ENCODE measurements at regions not wholly inside any gene's neighbourhood (a gene's known extent, or its start where the extent isn't known, plus 50 kb on each side); places are given as distances from the start of the nearest gene placed in this dataset.

DNA sequence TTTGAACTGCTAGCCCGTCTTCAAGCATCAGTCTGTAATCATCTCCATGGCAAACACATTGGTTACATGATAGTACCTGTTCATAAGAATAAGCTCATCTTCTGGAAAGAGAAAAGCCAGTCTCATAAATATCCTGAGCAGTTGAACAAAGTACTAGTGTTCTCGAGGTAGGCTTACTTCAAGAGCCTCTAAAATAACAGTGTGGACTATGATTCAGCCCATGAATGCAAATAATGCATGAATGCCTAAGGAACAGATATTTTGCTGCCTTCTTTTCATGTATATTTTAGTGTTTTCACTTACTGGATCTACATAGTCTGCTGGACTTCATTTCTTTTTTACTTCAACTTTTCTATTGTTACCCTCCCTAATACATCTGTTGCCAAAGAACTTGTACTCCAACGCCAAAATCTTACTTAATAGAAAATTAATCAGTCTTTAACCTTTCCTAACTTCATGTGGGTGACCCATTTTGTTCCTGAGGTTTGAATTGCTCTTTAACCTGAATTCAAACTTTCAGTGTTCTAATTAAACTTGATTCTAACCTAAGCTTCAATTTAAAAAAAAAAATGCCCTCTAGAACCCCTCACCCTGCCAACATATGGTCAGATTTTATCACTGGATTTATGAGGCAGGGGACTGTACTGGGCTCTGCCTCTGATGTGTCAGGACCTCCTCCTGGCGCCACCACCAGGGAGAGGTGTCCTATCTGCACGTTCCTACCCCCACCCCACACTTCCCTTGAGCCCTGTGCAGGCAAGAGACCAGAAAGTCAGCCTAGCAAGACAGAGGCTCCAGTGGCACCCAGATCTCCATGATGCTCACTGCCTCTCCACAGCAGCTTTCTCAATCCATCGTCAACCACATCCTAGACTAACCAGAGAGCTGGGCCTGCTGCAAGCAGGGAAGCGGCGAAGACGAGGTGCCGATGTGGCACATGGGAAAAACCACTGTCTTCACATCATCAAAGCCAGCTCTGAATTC lies 264.7 kb upstream of the ID2 start:
- Histone ChIP-seq H3K4me3 (ENCODE audit: low read depth in 1 of 2, low read length in 2 of 2) (no peak overlapping the region), H3K27me3 (ENCODE audit: low read depth, low read length) (no peaks in the 10 kb centered on the region), H3K27ac (ENCODE audit: low read length) (no peak overlapping the region), H3K36me3 (ENCODE audit: control insufficient read depth in 1 of 2, insufficient read depth in 2 of 2, low read length in 2 of 2) (no peaks in the 10 kb centered on the region), H3K9me3 (ENCODE audit: control insufficient read depth in 1 of 2, low read length in 2 of 2) (no peaks in the 10 kb centered on the region), H3K4me1 (ENCODE audit: control insufficient read depth in 1 of 2, insufficient read depth in 2 of 2, low read length in 2 of 2) (peaks cover 2 to 6% of the 10 kb centered on the region in 2 donors)

DNA sequence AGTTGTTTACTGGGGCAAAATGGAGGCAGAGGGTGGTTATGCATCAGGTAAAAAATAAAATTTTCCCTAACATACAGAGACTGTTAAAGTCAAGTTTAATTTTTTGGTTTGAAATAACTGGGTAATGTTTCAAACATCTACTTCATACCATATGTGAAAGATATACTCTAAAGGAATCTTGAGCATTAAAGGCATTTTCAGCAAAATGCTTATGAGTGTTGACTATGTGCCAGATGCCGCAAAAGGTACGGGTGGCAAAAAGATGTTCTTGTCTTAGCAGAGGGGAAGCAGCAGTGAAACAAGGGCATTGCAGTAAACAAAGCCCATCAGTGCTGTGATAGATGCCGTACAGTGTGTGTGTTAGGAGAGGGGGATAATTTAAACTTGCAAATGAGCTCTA lies 263.1 kb upstream of the ID2 start:
- H3K27me3 ChIP-seq (ENCODE audit: low read depth, low read length) = no peaks in the 10 kb centered on the region
- H3K9me3 ChIP-seq (ENCODE audit: control insufficient read depth in 1 of 2, low read length in 2 of 2) = no peaks in the 10 kb centered on the region
- no peaks in the 10 kb centered on the region for H3K36me3 ChIP-seq (ENCODE audit: control insufficient read depth in 1 of 2, insufficient read depth in 2 of 2, low read length in 2 of 2)
- no peak overlapping the region for H3K4me3 ChIP-seq (ENCODE audit: low read depth in 1 of 2, low read length in 2 of 2)
- H3K4me1 ChIP-seq (ENCODE audit: control insufficient read depth in 1 of 2, insufficient read depth in 2 of 2, low read length in 2 of 2) = no peaks in the 10 kb centered on the region
- H3K27ac ChIP-seq (ENCODE audit: low read length) = no peak overlapping the region

DNA sequence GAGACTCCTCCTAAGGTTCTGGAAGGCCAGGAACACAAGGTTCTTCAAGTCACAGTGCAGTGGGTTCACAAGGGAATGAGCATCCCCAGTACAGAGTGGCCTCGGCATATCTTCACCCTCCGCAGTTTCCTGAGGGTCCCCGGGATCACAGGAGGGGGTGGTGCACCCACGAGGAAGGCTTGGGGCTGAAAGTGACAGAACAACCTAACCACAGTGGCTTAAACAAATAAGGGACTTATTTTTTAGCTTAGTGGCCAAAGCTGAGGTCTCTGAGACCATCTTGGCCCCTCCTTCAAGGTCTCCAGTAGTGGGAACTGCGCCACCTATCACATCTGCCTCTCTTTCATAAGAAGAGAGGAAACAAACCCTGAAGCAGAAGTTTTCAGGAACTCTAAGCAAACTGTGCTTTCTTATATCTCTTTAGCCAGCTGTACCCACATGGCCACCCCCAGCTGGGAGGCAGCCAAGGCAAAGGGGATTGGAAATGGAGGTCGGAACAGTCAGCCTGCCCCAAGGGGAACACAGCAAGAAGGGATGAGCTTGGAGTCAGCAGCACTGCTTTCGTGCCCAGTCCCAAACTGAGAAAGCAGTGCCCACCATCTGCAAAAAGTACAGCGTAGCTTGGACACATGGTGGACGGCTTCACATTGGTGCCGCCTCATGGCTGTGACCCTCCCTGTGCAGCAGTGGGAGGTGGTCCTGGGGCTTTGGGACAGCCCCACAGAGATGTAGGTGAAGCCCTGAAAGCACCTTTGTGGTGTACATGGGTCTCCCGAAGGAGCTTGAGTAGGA lies 260.0 kb upstream of the ID2 start:
- Histone ChIP-seq H3K36me3 (ENCODE audit: control insufficient read depth in 1 of 2, insufficient read depth in 2 of 2, low read length in 2 of 2) (no peaks in the 10 kb centered on the region), H3K27me3 (ENCODE audit: low read depth, low read length) (no peaks in the 10 kb centered on the region), H3K4me1 (ENCODE audit: control insufficient read depth in 1 of 2, insufficient read depth in 2 of 2, low read length in 2 of 2) (no peaks in the 10 kb centered on the region), H3K27ac (ENCODE audit: low read length) (no peak overlapping the region), H3K9me3 (ENCODE audit: control insufficient read depth in 1 of 2, low read length in 2 of 2) (no peaks in the 10 kb centered on the region), H3K4me3 (ENCODE audit: low read depth in 1 of 2, low read length in 2 of 2) (no peak overlapping the region)

DNA sequence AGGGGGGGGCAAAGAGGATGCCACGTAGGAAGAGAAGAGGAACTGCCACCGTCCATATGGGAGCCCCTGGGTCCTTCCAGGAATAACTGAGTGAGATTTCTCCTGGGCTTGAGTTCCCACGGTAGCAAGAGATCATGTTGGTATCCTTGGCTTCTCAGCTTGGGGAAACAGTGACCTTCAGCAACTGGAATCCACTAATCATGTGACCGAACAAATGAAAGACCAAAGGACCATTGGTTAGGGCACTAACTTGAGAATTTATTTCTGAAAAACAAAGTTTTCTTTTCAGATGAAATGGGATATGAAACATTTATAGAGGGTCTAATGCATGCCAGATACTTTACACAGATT lies 259.4 kb upstream of the ID2 start:
- H3K9me3 ChIP-seq (ENCODE audit: control insufficient read depth in 1 of 2, low read length in 2 of 2) = no peaks in the 10 kb centered on the region
- no peak overlapping the region for H3K4me3 ChIP-seq (ENCODE audit: low read depth in 1 of 2, low read length in 2 of 2)
- H3K27ac ChIP-seq (ENCODE audit: low read length) = no peak overlapping the region
- H3K27me3 ChIP-seq (ENCODE audit: low read depth, low read length) = no peaks in the 10 kb centered on the region
- no peaks in the 10 kb centered on the region for H3K4me1 ChIP-seq (ENCODE audit: control insufficient read depth in 1 of 2, insufficient read depth in 2 of 2, low read length in 2 of 2)
- H3K36me3 ChIP-seq (ENCODE audit: control insufficient read depth in 1 of 2, insufficient read depth in 2 of 2, low read length in 2 of 2) = no peaks in the 10 kb centered on the region

DNA sequence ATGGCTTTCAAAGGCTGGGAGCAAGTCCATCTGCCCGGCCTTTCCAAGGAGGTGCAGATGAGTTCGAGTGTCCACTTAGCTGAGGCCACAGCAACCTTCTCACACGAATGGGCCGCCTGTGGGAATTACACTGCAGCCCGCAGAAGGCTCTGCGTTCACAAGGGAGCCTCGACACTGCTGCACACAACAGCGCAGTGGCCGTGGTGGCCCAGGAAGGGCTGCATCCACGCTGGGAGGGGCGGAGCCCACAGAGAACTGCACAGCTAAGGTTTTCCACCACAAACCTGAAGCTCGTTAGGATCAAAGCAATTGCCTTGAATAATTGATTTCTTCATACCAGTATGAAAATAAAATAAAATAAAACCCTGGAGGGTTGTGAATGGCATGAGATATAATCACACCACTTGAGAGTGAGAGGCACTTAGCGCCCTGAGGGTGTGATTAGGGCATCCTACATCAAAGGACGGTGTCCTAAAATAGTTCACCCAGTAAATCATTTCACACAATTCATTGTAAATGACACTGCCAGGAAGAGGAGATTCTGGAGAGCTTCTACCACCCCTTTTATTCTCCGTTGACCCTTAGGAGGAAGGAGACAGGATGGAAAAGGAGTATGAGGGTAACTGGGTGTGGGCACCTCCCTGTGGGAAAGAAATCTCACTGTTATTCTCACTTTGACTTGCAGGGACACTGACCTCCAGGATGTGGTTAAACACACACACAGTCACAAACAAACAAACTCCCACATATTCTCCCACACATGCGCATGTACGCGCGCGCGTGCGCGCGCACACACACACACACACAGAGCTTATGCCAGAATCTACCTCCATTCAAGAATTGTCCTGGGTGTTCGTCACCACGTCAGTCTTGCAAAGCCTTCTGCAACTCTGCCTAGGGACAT lies 256.6 kb upstream of the ID2 start:
- no peak overlapping the region for H3K4me3 ChIP-seq (ENCODE audit: low read depth in 1 of 2, low read length in 2 of 2)
- no peaks in the 10 kb centered on the region for H3K36me3 ChIP-seq (ENCODE audit: control insufficient read depth in 1 of 2, insufficient read depth in 2 of 2, low read length in 2 of 2)
- no peaks in the 10 kb centered on the region for H3K27me3 ChIP-seq (ENCODE audit: low read depth, low read length)
- no peak overlapping the region for H3K27ac ChIP-seq (ENCODE audit: low read length)
- H3K9me3 ChIP-seq (ENCODE audit: control insufficient read depth in 1 of 2, low read length in 2 of 2) = no peaks in the 10 kb centered on the region
- H3K4me1 ChIP-seq (ENCODE audit: control insufficient read depth in 1 of 2, insufficient read depth in 2 of 2, low read length in 2 of 2) = no peaks in the 10 kb centered on the region

DNA sequence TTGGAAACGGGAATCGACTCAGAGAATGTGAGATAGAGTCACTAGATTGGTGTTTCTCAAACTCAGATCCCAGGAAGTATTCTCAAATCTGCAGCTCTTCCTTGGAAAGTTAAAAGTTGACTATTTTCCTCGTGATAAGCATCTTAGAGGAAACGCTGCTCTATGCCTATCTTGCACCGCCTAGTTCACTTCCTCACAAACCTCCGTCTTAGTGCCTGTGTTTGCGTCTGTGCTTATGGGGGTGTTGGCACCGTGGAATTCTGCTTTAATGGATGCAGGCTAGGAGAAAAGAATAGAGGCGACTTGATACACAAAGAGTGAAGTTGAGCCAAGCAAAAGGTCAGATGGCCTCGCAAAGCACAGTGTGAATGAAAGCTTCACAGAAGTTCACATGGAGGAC lies 255.3 kb upstream of the ID2 start:
- Histone ChIP-seq H3K4me1 (ENCODE audit: control insufficient read depth in 1 of 2, insufficient read depth in 2 of 2, low read length in 2 of 2) (no peaks in the 10 kb centered on the region), H3K4me3 (ENCODE audit: low read depth in 1 of 2, low read length in 2 of 2) (no peak overlapping the region), H3K27me3 (ENCODE audit: low read depth, low read length) (no peaks in the 10 kb centered on the region), H3K9me3 (ENCODE audit: control insufficient read depth in 1 of 2, low read length in 2 of 2) (no peaks in the 10 kb centered on the region), H3K27ac (ENCODE audit: low read length) (no peak overlapping the region), H3K36me3 (ENCODE audit: control insufficient read depth in 1 of 2, insufficient read depth in 2 of 2, low read length in 2 of 2) (no peaks in the 10 kb centered on the region)

DNA sequence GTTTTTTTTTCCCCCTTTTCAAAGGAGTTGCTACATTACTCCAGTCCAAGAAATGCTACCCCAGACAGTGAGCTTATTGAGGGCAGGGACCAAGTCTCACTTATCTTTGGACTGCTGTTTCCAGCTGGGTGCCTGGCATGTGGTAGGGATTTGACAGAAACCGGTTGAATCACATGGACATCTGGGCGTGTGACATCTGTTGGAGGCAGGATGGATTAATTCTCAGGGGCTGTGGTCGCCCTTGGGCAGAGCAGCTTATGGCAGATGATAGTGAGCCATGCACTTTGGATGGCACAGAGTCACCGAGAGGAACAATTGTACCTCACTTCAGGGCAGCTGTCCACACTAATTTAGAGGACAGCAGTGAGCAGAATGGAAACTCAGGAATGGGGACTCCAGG lies 254.6 kb upstream of the ID2 start:
- H3K27me3 ChIP-seq (ENCODE audit: low read depth, low read length) = no peaks in the 10 kb centered on the region
- H3K4me3 ChIP-seq (ENCODE audit: low read depth in 1 of 2, low read length in 2 of 2) = no peak overlapping the region
- no peaks in the 10 kb centered on the region for H3K9me3 ChIP-seq (ENCODE audit: control insufficient read depth in 1 of 2, low read length in 2 of 2)
- H3K36me3 ChIP-seq (ENCODE audit: control insufficient read depth in 1 of 2, insufficient read depth in 2 of 2, low read length in 2 of 2) = no peaks in the 10 kb centered on the region
- H3K27ac ChIP-seq (ENCODE audit: low read length) = no peak overlapping the region
- H3K4me1 ChIP-seq (ENCODE audit: control insufficient read depth in 1 of 2, insufficient read depth in 2 of 2, low read length in 2 of 2) = no peaks in the 10 kb centered on the region

DNA sequence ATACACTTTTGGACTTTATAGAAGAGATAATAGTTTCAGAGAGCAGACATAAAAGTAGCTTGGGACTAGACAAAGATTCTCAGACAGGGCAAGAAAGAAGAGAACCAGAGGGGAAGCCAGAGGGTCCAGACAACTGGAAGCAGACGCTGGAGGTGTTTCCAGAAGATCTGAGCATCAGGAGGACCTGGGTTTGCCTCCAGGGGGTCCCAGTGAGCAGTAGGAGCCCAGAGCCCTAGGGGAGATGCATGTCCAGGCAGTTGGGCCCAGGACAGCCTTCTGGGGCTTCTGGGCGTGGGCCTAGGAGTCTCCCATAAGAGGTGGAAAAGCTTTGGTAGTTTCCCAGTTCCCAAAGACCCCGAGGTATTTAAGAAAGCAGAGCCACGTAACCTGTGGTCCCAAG lies 251.2 kb upstream of the ID2 start:
- H3K4me3 ChIP-seq (ENCODE audit: low read depth in 1 of 2, low read length in 2 of 2) = no peak overlapping the region
- H3K27ac ChIP-seq (ENCODE audit: low read length) = no peak overlapping the region
- H3K27me3 ChIP-seq (ENCODE audit: low read depth, low read length) = no peaks in the 10 kb centered on the region
- H3K9me3 ChIP-seq (ENCODE audit: control insufficient read depth in 1 of 2, low read length in 2 of 2) = no peaks in the 10 kb centered on the region
- H3K36me3 ChIP-seq (ENCODE audit: control insufficient read depth in 1 of 2, insufficient read depth in 2 of 2, low read length in 2 of 2) = no peaks in the 10 kb centered on the region
- no peaks in the 10 kb centered on the region for H3K4me1 ChIP-seq (ENCODE audit: control insufficient read depth in 1 of 2, insufficient read depth in 2 of 2, low read length in 2 of 2)

DNA sequence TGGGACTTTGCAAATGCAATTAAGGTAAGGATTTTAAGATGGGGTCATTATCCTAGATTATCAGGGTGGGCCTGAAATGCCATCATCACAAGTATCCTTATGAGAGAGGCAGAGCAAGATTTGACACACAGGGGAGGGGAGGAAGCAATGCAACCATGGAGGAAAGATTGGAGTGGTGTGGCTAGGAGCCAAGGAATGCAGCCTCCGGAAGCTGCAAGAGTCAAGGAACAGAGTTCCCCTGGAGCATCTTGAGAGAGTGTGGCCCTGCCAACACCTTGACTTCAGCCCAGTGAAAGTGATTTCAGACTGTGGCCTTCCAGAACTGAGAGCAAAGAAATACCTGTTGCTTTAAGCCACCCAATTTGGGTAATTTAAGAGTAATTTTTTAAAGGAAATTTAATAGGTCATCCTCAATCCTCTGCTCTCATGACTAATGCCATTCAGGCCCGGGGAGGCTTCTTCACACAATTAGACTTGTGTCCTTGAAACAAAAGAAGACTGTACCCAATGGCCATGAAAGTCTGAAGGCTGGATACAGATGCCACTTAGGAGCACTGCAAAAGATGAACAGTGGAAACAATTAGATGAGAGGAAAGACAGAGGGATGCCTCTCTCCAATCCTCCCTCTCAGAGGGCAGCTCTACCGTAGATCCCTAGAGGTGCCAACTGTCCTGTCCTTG lies 250.3 kb upstream of the ID2 start:
- no peaks in the 10 kb centered on the region for H3K27me3 ChIP-seq (ENCODE audit: low read depth, low read length)

DNA sequence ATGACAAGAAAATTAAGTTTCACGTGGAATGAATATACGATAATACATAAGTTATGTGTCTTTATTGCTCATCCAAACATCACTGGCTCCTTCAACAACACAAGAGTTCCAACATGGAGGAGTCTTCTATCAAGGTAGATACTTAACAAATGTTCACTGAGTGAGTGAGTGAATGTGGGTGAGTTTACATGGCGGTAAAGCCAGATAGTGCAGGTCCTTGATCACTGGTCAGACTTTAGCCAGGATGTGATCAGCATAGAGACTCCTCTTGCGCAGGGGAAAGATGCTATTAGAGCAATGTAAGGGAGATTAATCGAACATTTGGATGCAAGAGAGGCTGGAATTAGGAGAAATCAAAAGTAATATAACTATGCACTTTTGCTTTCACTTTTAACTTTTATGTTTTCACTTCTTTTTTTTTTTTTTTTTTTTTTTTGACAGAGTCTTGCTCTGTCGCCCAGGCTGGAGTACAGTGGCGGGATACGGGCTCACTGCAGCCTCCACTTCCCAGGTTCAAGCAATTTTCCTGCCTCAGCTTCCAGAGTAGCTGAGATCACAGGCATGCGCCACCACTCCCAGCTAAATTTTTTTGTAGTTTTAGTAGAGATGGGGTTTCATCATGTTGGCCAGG lies 249.0 kb upstream of the ID2 start:
- H3K36me3 ChIP-seq (ENCODE audit: control insufficient read depth in 1 of 2, insufficient read depth in 2 of 2, low read length in 2 of 2) = no peaks in the 10 kb centered on the region
- no peak overlapping the region for H3K27ac ChIP-seq (ENCODE audit: low read length)
- H3K9me3 ChIP-seq (ENCODE audit: control insufficient read depth in 1 of 2, low read length in 2 of 2) = no peaks in the 10 kb centered on the region
- no peaks in the 10 kb centered on the region for H3K27me3 ChIP-seq (ENCODE audit: low read depth, low read length)
- H3K4me1 ChIP-seq (ENCODE audit: control insufficient read depth in 1 of 2, insufficient read depth in 2 of 2, low read length in 2 of 2) = no peaks in the 10 kb centered on the region
- H3K4me3 ChIP-seq (ENCODE audit: low read depth in 1 of 2, low read length in 2 of 2) = no peak overlapping the region

More for the DNA sequence above, 250.3 kb upstream of the ID2 start:
- no peaks in the 10 kb centered on the region for H3K36me3 ChIP-seq (ENCODE audit: control insufficient read depth in 1 of 2, insufficient read depth in 2 of 2, low read length in 2 of 2)
- H3K27ac ChIP-seq (ENCODE audit: low read length) = no peak overlapping the region
- no peak overlapping the region for H3K4me3 ChIP-seq (ENCODE audit: low read depth in 1 of 2, low read length in 2 of 2)
- no peaks in the 10 kb centered on the region for H3K4me1 ChIP-seq (ENCODE audit: control insufficient read depth in 1 of 2, insufficient read depth in 2 of 2, low read length in 2 of 2)
- no peaks in the 10 kb centered on the region for H3K9me3 ChIP-seq (ENCODE audit: control insufficient read depth in 1 of 2, low read length in 2 of 2)

All from muscle layer of duodenum (tissue), 2 donors.